GM18870 (cell line): ENCODE measurements at regions not wholly inside any gene's neighbourhood (a gene's known extent, or its start where the extent isn't known, plus 50 kb on each side); places are given as distances from the start of the nearest gene placed in this dataset.

ENCODE experiments used
- ATAC-seq: cut with Tn5 transposase; IDR thresholded peaks from one replicate; pipeline ENCODE4 v1.9.1; 2021; ENCODE audit warnings: moderate library complexity; ENCODE audit not compliant: unreplicated experiment

DNA sequence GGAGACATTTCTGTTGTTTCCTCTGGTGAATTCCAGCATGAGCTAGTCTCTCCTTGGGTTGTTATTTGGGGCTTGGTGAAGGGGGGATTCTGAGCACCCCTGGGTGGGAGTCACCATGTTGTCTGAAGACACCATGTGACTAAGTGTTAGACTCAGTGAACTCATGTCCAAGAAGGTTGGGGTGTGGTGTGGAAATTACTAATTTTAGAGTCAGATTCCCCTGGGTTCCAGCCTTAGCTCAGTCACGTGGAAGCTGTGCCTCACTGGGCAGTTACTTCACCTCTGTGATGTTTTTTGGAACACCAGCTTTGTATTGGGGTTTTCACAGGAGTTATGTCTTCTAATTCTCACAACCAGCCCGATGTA is 171.5 kb downstream of the RPLP1 start:
- no peak for ATAC-seq

DNA sequence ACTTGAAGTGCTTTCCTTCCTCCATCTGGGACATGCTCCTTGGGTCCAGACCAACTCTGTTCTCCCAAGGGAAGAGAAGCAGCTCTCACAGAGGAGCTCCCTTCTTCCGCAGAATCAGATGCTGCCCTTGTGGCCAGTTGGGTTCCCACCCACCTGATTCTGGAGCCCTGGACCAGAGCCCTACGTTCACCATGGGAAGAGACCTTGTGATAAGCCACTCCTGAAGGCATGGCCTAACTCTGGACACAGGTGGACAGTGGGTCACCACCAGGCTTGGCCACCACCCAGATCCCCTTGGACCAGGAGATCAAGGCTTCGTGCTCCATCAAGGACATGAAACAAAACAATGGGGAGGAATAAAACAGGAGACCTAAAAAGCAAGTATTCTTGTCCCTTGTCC is 172.2 kb downstream of the RPLP1 start:
- ATAC-seq = no peak

GRCh38 chr15:69625328-69625727 is 172.7 kb downstream of the RPLP1 start:
- no peak for ATAC-seq

DNA sequence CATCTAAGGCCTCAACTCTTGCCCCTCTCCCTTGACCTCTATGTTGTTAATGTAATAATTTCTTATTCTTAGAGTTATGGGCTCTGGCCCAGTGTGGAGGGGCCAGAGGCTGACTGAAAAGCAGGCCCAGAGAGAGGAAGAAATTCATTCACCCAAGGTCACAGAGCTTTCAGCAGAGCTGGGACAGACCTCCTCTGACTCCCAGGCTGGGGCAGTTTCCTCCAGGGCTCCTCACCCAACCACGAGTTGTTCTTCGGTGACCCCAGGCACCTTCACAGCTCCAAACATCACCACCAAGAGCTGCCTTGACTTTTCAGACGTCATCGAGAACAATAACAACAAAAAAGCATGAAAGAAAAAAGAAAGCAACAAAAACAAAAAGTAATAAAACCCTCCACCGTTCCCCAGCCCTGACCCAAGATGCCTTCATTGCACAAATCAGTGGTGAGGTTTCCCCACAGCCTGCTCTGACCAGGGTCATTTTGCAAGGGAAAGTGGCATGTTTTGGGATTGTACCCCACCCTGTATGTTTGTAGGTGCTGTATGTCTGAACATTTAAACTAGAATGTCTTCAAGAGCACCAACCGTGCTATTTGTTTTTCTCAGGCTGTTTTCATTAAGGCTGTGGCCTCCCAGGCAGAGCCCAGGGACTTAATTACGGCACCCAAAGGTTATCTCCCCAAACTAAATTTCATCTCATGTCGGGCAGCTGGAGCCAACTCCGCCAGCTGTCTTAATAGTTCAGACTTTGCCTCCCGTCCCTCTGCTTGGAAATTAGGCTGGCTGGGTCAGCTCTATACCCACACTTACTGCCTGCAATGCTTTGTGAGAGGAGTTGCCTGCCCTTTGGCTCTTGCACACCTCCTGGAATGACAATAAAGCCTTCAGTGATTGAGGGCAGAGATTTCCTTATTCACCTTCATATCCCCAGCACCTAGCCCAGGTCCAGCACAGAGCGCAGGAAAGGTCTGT is 173.8 kb downstream of the RPLP1 start:
- ATAC-seq = no peak

DNA sequence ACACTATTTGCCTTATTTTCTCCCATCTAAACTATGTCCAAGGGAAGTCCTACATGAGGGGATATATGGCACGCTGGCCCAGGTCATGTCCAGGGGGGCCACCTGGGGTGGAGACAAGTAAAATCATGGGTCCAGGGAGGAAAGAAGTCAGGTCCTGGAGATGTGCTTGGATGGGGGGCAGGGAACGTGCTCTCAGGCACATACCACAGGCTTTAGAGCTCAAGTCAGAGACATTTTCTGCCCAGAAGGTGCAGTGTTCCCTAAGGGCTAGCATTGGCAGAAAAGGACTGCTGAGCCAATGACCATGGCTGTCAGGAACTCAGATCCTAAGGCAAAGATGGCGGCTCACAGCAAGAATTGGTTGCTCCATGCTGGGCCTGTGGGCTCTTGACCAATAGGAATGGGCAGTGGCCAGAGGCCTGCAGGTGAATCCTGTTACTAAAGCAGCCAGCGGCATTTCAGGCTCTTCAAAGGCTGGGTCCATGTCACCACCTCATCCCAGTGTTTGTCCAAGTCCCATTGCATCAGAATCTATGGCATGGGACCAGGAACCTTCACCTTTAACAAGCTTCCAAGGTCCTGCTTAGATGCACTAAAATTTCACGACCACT is 175.0 kb downstream of the RPLP1 start:
- no peak for ATAC-seq

DNA sequence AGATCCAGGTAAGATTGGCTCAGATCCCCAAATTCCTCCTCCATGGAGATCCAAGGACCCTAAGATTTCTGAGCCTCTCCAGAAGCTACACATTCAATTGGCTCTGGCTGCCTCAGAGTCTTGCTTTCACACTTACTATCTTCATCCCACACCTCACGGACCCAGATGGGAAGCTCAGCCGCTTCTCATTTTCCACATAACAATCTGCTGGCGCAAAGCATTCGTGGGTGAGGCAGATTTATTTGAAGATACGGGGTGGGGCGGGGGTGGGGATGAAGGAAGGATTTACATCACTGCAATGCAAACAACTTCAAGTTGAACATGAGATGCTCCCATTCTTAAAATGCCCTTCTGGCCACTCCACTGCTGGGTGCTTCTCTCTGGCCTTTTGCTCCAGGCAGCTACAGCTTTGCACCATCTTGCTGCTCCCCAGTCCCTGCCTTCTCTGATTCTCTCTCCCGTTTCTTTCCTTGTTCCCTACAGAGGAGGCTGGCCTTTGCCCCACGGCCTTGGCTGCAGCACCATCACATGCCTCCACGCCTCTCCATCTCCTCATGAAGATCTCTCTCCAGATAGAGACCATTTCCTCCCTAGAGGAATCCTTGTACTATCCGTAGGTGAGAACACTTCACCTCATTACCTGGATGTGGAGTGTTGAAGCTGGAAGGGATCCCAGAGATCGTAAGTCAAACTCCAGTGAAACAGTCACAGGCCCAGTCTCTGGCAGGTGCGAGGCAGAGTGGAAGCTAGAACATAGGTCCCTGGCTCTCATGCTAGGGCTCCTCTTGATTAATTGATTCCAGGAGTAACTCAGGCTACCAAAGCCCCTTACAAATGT is 175.9 kb downstream of the RPLP1 start:
- no peak for ATAC-seq

DNA sequence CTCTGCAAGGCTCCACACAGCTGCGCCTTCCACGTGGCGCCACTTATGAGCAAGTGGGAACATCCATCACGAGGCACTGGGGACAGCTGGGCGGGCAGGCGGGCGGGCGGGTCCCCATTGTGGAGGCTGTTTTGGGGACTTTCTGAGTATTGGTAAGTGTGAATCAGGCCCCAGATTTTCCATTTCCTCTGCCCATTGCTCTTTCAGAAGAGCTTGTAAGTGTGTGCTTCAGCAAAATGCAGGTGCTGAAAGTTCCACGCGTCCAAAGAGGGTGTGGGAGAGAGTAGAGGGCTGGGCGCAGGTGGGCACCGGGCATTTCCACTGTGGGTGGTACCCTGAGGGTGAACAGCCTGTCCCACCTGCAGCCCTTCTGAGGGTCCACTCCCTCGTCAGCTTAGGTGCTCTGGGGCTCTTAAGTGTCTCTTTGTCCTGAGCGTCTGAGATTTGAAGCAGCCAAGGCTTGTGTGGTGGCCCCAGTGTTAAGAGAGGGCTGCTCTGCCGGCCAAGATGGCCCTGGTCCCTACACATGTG is 177.1 kb downstream of the RPLP1 start:
- no peak for ATAC-seq

GRCh38 chr15:69631005-69631404 is 178.4 kb downstream of the RPLP1 start:
- ATAC-seq = no peak

DNA sequence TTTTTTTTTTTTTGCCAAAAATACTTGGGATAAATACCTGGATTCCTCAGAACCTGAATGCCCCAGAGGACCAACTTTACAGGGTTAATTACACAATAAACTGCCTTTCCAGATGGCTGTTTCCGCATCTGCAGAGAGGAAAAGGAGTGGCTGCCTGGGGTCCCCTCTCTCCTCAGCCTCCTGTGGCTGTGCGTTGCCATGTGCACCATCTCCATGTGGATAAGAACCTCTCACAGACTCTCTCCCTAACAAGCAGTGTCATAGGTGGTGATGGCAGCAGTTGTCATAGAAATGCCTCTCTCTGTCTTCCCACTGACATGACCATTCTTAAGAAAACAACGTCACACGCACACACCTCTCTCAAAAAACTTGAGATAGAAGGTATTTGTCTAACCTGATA is 179.4 kb downstream of the RPLP1 start:
- ATAC-seq = no peak

DNA sequence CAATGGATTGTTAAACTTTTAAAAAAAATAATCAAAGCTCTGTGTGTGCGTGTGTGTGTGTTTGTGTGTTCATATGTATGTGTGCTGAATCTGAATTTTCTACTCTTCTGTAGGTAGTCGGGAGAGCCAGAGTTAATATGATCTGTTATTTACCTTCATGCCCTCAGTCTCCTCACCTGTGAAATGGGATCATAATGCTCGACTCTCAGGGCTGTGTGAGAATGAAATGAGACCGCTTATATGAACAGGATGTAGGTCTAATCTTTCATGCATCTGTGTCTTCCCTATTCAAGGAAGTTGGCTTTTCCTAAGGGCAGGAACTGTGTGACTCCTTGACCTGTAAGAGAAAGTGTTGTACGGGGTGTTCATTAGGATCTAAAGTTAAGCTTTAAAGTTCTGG is 182.2 kb downstream of the RPLP1 start:
- no peak for ATAC-seq

- no peak for ATAC-seq
Measured at GRCh38 chr15:69636169-69636915, 183.7 kb downstream of the RPLP1 start.

DNA sequence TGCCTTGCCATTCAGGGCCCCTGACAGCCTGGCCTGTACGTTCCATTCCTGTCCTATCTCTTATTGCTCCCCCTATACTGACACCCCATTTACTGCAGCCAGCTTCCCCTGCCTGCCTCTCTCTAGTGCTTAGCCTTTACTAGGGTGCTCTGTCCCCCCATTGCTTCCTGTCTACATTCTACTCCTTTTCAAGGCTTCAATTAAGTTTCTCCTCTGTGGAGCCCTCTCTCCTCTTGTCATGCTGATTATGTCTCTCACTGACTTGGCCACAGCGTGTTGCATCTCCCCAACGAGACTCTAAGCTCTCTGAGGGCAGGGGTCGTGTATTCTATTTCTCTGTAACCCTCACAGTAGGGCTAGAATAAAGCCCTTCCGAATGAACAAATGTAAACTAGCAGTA is 185.2 kb downstream of the RPLP1 start:
- no peak for ATAC-seq

- ATAC-seq = no peak
Measured at GRCh38 chr15:69643476-69643875, 190.9 kb downstream of the RPLP1 start.

GRCh38 chr15:69643971-69644370 is 191.4 kb downstream of the RPLP1 start:
- no peak for ATAC-seq

- ATAC-seq = no peak
Measured at GRCh38 chr15:69644876-69645275, 192.3 kb downstream of the RPLP1 start.

DNA sequence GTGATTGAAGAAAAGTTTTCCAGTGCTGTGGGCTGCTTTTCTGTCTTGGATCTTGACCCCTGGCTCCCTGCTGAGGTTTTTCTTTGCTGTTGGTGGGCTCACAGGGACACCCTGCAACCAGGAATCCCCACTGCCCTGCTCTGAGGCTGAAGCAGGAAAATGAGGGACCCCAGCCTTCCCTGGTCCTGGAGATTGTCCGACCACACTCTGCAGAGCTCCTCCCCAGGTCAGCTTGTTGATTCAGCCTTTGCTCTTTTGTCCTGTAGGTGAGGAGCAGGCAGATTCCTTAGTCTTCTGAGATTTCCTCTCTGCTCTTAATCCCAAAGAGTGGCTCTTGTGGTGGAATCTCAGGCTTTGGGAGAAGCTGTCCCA is 194.5 kb downstream of the RPLP1 start:
- no peak for ATAC-seq

GRCh38 chr15:69648212-69648611 is 195.6 kb downstream of the RPLP1 start:
- ATAC-seq = no peak

GRCh38 chr15:69648775-69649735 is 196.4 kb downstream of the RPLP1 start:
- no peak for ATAC-seq

DNA sequence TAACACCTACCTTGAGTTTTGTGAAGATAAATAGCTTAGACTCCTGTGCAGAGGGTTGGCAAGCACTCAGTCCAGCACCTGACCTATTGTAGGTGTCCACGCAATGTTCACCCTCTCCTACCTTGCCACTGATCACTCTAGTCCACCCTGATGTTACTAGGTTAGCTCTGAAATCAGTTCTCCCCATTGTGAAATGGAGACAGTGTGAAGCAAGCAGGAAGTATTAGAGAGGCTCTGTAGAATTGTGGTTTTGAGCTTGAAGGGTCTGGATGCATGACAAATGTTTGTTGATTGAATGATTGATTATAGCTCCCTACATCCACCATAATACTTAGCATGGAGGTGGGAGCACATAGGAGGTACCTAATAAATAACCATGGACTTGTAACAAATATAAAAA is 199.7 kb downstream of the RPLP1 start:
- ATAC-seq = no peak
